Daoy (cell line): ENCODE measurements at regions not wholly inside any gene's neighbourhood (a gene's known extent, or its start where the extent isn't known, plus 50 kb on each side); places are given as distances from the start of the nearest gene placed in this dataset.
"Not testable (repeated sequence)": the region's sequence is repeated elsewhere in the genome, so short reads cannot be mapped to it uniquely, and the experiment has no call there.

Experiments used
- DNase-seq: peaks from one replicate; pipeline ENCODE4 v3.0.0-alpha.2; 2015; ENCODE audit warnings: low read depth

DNA sequence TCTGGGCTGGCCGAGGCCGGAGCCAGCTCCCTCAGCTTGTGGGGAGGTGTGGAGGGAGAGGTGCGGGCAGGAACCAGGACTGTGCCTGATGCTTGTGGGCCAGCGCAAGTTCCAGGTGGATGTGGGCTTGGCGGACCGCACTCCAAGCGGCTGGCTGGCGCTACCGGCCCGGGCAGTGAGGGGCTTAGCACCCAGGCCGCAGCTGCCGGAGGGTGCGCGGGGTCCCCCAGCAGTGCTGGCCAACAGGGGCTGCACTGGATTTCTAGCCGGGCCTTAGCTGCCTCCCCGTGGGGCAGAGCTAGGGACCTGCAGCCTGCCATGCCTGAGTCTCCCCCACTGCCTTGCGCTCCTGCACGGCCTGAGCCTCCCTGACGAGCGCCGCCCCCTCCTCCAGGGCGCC is 242.8 kb downstream of the CCSER2 start:
- no peak for DNase-seq

DNA sequence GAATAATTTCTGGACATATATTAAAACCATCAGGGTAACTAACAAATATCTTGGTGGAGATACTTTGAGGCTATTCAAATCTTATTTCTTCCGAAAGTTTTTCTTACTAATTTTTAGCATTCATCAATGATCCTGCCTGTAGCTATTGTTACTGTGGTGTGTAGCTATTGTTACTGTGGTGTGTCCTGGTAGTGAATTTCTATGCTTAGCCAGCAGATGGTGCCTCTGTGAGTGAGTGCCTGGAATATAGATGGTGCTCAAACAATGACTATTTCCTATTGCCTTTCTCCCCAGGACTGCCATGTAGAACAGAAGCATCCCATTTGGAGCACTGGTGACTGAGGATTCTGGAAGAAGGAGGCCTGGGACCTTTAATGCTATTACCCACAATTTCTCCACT is 245.7 kb downstream of the CCSER2 start:
- DNase-seq: no peak

DNA sequence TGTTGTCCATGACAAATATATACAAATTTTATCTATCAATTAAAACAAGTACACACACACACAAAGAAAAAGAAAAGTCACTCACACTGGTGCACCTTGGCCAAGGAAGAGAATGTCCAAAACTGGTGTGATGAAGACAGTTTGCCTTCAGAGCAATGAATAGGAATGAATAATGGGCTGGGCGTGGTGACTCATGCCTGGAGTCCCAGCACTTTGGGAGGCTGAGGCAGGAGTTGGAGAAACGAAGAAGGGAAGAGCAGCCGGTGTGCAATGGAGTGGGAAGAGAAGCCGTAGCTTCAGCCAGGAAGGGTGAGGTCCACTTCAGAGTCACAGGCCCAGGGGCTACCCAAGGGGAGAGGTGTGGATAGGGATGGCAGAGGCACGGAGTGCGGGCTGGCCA is 253.6 kb downstream of the CCSER2 start:
- DNase-seq: no peak

DNA sequence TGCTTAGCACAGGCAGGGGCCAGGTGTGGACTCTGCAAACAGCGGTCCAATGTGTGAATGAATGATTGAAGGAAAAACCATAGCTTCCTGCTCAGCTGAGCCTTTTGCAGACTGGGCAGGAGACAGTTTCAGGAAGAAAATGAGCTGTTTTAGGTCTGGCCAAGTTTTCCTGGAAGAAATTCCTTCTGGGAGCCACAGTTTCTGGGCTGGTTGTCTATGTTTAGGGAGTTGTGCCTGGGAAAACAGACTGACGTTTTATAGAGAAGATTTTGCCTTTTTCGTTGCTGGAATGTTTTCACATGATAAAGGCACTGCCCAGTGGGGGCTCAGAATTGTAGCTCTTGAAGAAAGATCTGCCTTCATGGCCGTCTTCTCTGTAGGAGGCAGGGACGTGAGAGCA is 255.1 kb downstream of the CCSER2 start:
- DNase-seq: no peak

DNA sequence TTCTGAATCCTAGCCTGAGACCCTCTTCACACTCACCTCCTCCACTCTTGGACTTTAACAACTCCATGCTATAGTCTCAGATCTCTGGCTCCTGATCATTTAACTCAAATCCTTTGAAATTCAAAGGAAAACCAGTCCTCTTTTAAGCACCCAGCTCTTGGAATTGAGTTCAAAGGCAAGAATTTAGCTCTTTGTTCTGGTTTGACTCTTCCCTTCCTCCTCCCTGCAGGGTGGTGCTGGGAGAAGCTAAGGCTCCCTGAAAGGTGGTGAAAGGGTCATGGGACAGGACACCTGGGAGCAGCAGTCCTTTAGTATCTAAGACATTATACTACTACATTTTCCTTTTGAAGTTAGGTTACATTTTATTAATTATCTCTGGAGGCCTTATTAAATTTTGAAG is 259.4 kb downstream of the CCSER2 start:
- no peak for DNase-seq

DNA sequence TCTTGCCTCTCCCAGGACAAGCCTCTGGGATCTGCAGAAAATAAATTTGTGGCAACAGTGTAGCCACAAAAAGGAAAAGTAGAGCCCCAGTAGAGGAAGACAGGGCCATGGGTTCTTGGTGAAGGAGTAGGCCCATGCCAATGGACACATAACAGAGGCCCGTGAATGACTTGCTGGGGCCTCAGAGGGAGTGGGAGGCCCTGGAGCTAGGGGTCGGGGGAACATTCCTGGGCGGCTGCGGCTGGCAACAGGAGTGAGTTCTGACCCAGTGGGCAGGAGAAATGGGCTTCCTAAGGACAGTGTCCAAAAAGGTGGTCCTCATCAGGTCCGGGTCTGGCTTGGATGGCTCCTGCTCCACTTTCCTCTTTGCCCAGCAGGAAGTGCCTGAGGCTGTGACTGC is 260.0 kb downstream of the CCSER2 start:
- no peak for DNase-seq

DNA sequence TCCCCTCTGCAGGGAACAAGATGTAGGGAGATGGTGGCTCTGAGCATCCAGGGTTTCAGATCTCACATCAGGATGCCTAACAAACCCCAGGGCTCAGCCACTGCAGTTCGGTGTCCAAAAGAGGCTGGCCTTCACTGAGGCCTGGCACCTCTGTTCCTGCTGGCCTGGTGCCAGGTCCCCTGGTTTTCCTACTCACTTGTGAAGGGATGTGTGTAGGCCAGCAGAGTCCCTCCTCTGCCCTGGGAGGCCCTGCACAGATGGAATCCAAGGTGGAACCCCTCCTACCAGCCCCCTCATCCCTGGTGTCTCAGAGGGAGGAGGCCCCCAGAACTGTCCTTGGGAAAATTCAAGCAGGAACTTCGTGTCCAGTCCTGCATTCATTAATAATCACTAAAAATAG is 260.6 kb downstream of the CCSER2 start:
- no peak for DNase-seq

DNA sequence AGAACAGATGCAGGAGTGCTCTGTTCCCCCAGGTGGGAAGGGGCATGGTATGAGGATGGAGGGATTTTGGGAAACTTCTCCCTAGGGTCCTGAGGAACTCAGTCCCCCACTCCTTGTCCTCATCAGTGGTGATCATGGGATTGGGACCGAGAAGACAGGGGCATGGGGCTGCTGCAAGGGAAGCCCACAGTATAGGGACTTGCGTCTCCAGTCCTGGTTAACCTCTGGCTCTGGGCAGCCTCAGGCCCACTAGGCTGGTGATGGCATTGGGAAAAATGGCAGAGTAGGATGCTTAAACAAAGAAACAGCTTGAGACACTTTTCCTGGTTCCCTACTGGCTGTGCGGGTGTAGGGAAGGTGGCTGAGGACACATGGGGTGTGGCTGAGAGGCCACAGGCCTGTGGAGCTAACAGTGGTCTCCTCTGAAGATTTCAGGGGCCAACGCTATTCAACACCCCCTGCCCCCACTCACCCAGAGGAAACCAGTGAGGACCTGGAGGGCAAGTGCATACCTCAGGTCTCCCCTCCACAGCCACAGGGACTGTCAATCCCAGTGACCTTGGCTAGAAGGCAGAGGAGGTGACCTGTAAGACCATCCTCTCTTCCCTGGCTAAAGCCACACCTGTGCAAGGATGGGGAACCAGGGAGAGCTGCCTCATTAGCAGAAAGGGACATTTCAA is 261.3 kb downstream of the CCSER2 start:
- no peak for DNase-seq

DNA sequence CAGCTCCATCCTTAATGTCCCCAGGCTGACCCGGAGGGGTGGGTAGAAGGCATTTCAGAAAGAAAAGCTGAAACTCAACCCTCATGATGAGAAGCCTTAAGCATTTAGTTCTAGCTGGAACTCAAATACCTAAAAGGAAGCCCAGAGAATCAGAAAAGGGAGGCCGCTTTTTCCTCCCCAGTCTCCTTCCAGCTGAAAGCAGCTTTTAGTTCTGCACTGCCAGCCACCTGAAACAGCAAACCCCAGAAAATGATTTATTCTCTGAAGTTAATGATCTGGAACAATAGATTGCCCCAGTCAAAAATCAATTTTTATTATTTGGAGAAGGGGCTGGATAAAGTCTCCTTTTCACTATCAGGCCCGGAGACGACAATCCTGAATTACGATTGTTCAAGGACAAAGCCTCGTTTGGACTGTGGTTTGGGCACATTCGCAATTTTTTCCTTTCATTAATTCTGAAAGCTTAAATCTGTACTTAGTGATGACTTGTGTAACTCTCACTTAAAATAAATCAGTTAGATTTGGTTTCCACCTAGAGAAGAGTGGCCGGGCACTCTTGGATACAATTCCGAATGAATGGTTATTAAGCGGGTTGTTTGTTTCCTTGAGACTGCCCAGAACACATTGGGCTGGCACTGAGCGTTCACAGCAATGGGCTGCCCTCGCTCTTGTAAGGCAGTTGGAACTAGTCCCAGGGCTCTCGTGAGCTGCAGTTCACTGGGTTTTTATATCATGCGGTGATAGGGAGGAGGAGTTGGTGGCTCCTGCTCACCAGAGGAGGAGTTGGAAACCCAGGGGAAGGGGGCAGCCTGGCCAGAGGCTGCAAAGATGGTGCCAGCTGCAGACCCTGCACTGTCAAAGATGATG is 262.2 kb downstream of the CCSER2 start:
- no peak for DNase-seq

DNA sequence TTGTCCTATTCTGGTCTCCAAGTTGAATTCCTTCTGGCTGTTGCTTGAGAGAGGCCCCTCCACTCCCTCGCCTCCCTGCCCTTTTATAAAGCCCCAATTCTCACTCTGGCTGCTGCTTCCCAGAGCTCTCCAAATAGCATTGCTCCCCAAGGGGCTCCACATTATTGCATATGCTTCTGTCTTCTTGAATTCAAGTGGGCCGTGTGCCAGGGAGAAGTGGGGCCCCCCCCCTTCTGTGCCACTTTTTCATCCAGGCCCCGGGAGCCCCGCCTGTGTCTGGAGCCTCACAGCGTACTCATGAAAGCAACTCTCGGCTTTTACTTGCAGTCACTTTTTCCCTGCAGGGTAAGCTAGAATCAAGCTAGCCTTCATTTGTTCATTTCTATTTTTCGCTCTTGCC is 265.1 kb downstream of the CCSER2 start:
- no peak for DNase-seq

DNA sequence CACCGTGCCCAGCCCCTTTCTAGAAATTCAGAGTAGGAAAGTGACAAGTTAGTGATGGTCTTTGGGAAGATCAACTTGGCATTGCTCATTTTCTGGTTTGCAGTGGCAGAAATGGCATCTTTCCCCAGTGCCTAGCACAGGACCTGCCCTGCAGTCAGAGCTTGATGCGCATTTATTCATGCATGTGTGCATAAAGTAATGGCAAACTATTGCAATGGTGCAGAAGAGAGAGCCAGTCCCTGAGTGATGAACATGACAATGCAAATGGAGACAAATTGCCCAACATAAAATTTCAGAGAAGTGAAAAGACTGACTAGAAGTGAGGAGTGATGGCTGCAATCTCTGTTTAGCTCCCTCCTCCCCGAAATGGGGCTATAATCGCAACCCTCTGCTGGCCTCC is 268.2 kb downstream of the CCSER2 start:
- DNase-seq: no peak

DNA sequence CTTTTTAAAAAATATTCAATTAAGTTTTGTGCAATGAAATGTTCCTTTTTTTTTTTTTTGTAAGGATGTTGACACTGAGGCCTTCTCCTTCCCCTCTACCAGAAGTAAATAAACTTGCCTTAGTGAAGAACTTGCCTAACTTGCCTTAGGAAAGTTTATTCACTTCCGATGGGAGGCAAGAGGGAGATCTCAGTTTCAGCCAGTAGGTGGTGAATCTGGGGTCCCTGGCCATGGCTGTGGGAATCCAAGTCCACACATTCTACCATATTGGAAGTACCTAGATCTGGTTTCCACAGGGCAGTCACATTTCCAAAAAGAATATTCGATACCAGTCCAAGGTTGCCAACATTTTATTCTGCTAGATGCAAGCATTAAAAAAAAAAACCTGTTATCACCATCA is 270.9 kb downstream of the CCSER2 start:
- no peak for DNase-seq

DNA sequence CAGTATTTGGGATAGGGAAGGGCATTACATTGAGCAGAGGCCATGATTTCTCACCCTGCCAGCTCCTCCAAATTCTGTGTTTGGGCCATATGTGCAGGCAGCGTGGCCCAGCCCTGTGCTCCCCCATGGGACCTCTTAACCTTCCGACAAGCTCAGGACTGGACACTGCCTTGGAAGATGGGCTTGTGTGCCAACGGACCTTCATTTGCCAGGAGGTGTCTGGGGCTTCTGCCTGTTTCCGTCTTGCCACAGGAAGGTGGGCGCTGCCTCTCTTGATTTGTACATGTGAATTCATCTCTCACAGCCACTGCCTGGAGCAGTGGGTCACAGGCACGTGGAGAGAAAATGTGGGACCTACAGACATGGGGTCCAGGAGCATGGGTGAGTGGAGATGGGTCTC is 272.6 kb downstream of the CCSER2 start:
- DNase-seq: no peak

DNA sequence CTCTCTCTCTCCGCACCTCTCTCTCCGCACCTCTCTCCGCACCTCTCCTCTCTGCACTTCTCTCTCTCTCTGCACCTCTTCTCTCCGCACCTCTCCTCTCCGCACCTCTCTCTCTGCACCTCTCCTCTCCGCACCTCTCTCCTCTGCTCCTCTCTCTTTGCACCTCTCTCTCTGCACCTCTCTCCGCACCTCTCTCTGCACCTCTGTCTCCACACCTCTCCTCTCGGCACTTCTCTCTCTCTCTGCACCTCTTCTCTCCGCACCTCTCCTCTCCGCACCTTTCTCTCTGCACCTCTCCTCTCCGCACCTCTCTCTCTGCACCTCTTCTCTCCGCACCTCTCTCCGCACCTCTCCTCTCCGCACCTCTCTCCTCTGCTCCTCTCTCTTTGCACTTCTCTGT is 274.2 kb downstream of the CCSER2 start:
- not testable (repeated sequence) for DNase-seq

DNA sequence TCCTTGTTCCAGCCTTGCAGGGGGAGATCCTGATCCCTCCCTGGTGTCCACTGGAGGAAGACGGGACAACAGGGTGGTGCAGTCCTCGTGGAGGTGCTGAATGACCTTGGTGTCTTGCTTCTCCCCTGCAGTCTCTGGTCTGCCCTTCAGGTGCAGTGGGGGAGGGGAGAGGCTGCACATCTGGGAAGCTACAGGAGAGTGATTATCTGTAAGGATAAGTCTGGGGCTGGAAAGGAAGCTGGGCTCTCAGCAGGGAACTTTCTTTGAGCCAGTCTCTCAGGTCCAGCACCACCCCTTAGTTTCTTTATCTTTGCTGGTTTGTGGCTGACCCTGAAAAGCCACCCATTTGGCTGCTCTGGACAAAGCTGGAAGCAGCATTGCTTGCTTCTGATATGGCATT is 275.6 kb downstream of the CCSER2 start:
- DNase-seq: no peak

DNA sequence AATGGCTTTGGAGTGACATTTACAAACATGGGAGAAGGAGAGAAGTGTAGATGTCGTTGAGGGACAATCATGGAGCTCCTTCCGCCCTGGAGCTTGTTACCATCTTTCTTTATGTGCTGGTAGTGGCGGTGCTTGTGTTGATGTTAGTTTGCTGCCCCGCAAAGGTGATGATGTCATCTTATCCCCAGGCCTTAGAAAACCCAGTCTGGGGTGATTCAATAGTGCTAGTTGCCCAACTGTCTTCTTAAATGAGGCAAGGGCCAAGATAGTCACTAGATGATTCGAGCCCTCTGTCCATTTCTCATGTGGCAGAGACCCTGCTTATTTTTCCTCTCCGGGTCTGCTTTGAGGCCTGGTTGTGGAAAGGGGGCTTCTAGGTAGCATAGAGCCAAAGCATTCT is 277.4 kb downstream of the CCSER2 start:
- DNase-seq: peak; percentile 4

DNA sequence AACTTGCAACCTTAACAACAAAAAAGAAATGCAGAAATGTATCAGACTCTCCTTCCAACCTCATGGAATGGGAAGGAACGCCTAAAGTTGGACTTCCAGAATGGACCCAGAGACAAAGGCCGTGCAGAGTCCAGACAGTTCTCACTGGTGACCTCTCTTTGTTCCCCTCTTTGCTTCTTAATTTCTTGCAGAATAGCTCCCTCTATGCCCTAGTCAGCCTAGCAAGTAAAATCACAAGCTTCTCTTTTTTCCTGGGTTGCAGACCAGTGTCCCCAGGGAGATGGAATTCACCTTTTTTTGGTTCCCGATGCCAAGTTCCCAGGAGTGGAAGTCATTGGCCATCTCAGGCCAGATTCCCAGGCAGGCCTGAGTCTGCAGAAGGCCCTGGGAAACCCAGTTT is 278.0 kb downstream of the CCSER2 start:
- no peak for DNase-seq

DNA sequence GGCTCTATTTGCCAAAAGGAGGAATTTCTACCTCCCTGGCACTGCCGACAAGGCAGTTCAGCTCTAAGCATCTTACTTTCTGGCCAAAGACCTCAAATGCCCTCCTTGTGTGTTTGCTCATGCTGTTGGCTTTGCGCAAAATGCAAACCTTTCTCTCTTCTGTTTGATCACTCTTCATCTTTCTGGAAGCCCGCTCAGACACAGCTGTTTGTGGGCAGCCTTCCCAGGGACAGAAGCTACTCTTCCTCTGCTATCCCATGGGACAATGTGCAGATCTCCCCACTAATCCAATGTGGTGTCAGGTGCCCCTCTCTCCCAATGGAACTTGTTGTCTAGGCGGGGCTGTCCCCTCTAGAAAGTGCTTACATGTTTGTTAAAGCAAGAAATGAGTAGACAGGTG is 278.7 kb downstream of the CCSER2 start:
- no peak for DNase-seq

DNA sequence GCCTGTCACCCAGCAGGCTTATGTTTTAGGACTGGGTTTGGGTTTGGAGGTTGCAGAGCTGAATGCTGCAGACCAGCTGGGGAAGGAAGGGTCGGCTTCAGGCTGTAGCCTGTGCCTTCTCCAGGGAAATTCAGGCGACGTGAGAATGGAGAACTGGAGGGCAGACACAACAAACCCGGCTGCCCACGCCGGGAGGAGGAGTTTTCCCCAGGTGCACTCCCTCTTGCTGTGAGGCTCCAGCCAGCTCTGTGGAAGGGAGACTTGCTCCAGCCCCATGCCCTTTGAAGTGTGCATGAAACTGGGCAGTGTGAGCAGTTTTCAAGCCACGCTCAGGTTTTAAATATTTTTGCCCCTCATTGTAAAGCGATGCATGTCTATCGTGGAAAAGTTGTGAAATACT is 279.1 kb downstream of the CCSER2 start:
- DNase-seq: no peak

DNA sequence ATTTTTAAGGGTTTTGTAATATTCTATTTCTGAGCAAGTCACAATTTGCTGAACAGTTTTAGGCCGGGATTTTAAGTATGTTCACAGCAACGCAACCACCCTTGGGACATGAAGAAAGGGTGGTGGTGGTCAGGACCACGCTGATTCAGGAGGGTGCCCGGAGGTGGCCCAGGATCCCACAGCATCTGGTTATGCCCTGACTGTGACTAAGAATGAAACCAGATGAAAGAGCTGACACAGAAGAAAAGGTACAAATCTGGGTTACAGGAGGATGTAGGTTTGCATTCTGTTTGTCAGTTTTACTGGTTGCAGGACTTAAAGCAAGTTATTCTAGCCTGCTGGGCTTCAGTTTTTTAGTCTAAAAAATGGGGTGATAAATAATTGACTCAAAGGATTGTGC is 279.7 kb downstream of the CCSER2 start:
- no peak for DNase-seq

DNA sequence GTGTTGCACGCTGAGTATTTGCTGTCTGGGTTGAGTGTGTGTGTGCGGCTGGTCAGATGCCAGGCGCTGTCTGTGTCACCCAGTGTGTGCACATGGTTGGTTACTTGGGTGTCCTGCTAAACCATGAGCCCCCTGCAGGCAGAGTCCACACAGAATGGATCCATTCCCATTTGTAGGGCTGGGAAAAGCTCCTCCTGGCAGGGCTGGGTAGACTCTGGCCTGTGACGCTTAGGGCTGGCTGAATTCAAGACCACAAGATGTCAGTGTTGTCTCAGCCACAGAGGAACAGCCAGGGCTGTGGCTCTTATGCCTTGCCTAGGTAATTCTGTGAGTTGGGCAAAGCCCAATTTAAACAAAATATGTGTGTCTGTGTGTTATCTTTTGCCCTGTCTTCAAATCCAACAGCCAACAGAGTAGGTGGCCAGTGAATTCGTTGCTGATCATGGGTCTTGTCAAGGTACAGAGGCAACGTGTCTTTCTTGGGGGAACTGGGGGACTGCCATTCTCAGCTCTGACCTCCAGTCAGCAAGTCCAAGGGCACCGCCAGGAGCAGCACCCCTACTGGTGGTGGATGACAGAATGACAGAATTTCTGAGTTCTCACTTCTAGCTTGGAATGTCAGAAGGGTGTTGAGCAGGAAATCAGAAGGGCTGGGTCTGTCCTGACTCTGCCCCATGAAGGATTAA is 285.1 kb downstream of the CCSER2 start:
- peak; percentile 30 for DNase-seq

DNA sequence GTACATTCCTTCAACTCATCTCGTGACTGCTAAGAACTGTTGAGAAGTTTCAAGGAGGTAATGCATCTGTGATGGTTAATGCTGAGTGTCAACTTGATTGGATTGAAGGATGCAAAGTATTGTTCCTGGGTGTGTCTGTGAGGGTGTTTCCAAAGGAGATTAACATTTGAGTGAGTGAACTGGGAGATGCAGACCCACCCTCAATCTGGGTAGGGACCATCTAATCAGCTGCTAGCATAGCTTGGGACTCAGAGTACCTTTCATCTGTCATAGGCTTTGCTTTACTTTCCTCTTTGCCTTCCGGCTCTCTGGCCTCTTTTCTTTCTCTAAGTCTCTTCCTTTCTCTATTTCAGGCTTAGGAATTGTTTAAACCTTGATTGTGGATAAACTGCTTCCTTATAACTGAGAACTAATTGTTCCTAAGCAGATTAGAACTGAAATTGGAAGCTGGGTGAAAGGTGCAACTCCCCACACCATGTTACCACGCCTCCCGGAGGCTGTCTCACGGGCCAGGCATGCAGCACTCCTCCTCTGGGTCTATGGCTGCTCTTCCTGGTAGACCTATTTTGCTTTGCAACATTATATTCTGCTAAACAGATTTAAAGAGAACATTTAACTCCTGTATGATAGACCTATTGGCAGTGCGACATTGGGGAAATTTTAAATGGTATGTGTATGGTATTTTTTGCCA is 298.2 kb downstream of the CCSER2 start:
- DNase-seq: no peak
